H9 (cell line): ENCODE measurements at regions not wholly inside any gene's neighbourhood (a gene's known extent, or its start where the extent isn't known, plus 50 kb on each side); places are given as distances from the start of the nearest gene placed in this dataset.

Source experiments
- DNase-seq: peaks from one replicate; pipeline ENCODE4 v3.0.0-alpha.2; 2017
- H2AFZ ChIP-seq: one replicate; pipeline ENCODE4 v1.6.1; 2013; ENCODE audit warnings: mild to moderate bottlenecking, low read length, control low read depth, moderate library complexity
- H2AK5ac ChIP-seq: 2 replicates; pipeline ENCODE4 v1.6.1; 2013; ENCODE audit warnings: low read length, control low read depth, mixed read lengths; ENCODE audit not compliant: insufficient read length
- H2BK120ac ChIP-seq: one replicate; pipeline ENCODE4 v1.6.1; 2013; ENCODE audit warnings: low read depth, mild to moderate bottlenecking, low read length, control low read depth, inconsistent platforms; ENCODE audit not compliant: poor library complexity, severe bottlenecking
- H2BK12ac ChIP-seq: 2 replicates; pipeline ENCODE4 v1.6.1; 2013; ENCODE audit warnings: low read length, control low read depth, mixed read lengths, low read depth; ENCODE audit not compliant: insufficient read length
- H2BK15ac ChIP-seq: 2 replicates; pipeline ENCODE4 v1.6.1; 2013; ENCODE audit warnings: low read depth, low read length, control low read depth
- H2BK20ac ChIP-seq: one replicate; pipeline ENCODE4 v1.6.1; 2013; ENCODE audit warnings: low read depth, mild to moderate bottlenecking, low read length, control low read depth, inconsistent platforms; ENCODE audit not compliant: poor library complexity, severe bottlenecking
- H2BK5ac ChIP-seq: 2 replicates; pipeline ENCODE4 v1.6.1; 2013; ENCODE audit warnings: low read length, control low read depth, mixed read lengths; ENCODE audit not compliant: insufficient read length
- H3K14ac ChIP-seq: 2 replicates; pipeline ENCODE4 v1.6.1; 2013; ENCODE audit warnings: low read length, control low read depth; ENCODE audit not compliant: insufficient read depth
- H3K18ac ChIP-seq: 2 replicates; pipeline ENCODE4 v1.6.1; 2013; ENCODE audit warnings: low read depth, mild to moderate bottlenecking, mixed read lengths, low read length, control low read depth; ENCODE audit not compliant: insufficient read length
- H3K23ac ChIP-seq: 2 replicates; pipeline ENCODE4 v1.6.1; 2013; ENCODE audit warnings: low read length, control low read depth, mixed read lengths, low read depth; ENCODE audit not compliant: insufficient read length
- H3K23me2 ChIP-seq: 2 replicates; pipeline ENCODE4 v1.6.1; 2013; ENCODE audit warnings: low read depth, mild to moderate bottlenecking, mixed read lengths, low read length, control low read depth; ENCODE audit not compliant: insufficient read length, poor library complexity, severe bottlenecking
- H3K27ac ChIP-seq: 2 replicates; pipeline ENCODE4 v1.5.1; 2013; ENCODE audit warnings: low read length, control low read depth, mixed read lengths, low read depth; ENCODE audit not compliant: insufficient read length
- H3K27me3 ChIP-seq: 2 replicates; pipeline ENCODE4 v1.6.1; 2013; ENCODE audit warnings: low read length, control low read depth, inconsistent platforms; ENCODE audit not compliant: insufficient read depth
- H3K4ac ChIP-seq: 2 replicates; pipeline ENCODE4 v1.6.1; 2013; ENCODE audit warnings: low read depth, mild to moderate bottlenecking, control low read depth, inconsistent platforms, low read length, moderate library complexity
- H3K4me1 ChIP-seq: 2 replicates; pipeline ENCODE4 v1.6.1; 2013; ENCODE audit warnings: low read length, control low read depth, inconsistent platforms; ENCODE audit not compliant: insufficient read depth
- H3K4me2 ChIP-seq: 2 replicates; pipeline ENCODE4 v1.6.1; 2013; ENCODE audit warnings: low read length, control low read depth, mixed read lengths; ENCODE audit not compliant: insufficient read length, insufficient read depth
- H3K56ac ChIP-seq: 2 replicates; pipeline ENCODE4 v1.6.1; 2013; ENCODE audit warnings: low read depth, mild to moderate bottlenecking, mixed read lengths, low read length, control low read depth; ENCODE audit not compliant: insufficient read length
- H3K79me1 ChIP-seq: 2 replicates; pipeline ENCODE4 v1.6.1; 2013; ENCODE audit warnings: low read depth, mild to moderate bottlenecking, moderate library complexity, low read length, control low read depth, inconsistent platforms; ENCODE audit not compliant: insufficient read depth, poor library complexity, severe bottlenecking
- H3K79me2 ChIP-seq: 2 replicates; pipeline ENCODE4 v1.6.1; 2013; ENCODE audit warnings: low read length, control low read depth, inconsistent platforms; ENCODE audit not compliant: insufficient read depth
- H3K9ac ChIP-seq: 2 replicates; pipeline ENCODE4 v1.6.1; 2013; ENCODE audit warnings: low read length, control low read depth, mixed read lengths; ENCODE audit not compliant: insufficient read length; ENCODE audit errors: extremely low read depth
- H3K9me3 ChIP-seq: one replicate; pipeline ENCODE4 v1.6.1; 2013; ENCODE audit warnings: low read depth, low read length, inconsistent platforms; ENCODE audit not compliant: control insufficient read depth
- H3T11ph ChIP-seq: one replicate; pipeline ENCODE4 v1.6.1; 2013; ENCODE audit warnings: mild to moderate bottlenecking, low read length, control low read depth, inconsistent platforms
- H4K20me1 ChIP-seq: one replicate; pipeline ENCODE4 v1.6.1; 2013; ENCODE audit not compliant: control insufficient read depth, insufficient read length, insufficient read depth
- H4K5ac ChIP-seq: 2 replicates; pipeline ENCODE4 v1.6.1; 2013; ENCODE audit warnings: low read depth, mild to moderate bottlenecking, mixed read lengths, low read length, control low read depth; ENCODE audit not compliant: insufficient read length
- H4K8ac ChIP-seq: replicated peaks from 2 replicates; pipeline ENCODE4 v1.6.1; 2013; ENCODE audit warnings: low read length, control low read depth, mixed read lengths, low read depth; ENCODE audit not compliant: insufficient read length
- H4K91ac ChIP-seq: 2 replicates; pipeline ENCODE4 v1.6.1; 2013; ENCODE audit warnings: low read depth, mild to moderate bottlenecking, moderate library complexity, mixed read lengths, low read length, control low read depth; ENCODE audit not compliant: insufficient read length
- H3K27ac Mint-ChIP-seq, 3 experiments: 2 replicates in 2 of 3; 3 replicates in 1 of 3; pipeline ENCODE4 v1.8.0; 2020 to 2021; ENCODE audit warnings: mixed read lengths in 3 of 3, mild to moderate bottlenecking in 1 of 3, moderate library complexity in 1 of 3
- H3K27me3 Mint-ChIP-seq: 2 replicates; pipeline ENCODE4 v1.8.0; 2021; ENCODE audit warnings: low read depth, mild to moderate bottlenecking, moderate library complexity, mixed read lengths
- H3K36me3 Mint-ChIP-seq, 3 experiments: 2 replicates in 2 of 3; 3 replicates in 1 of 3; pipeline ENCODE4 v1.8.0; 2020 to 2021; ENCODE audit warnings: low read depth in 3 of 3, mixed read lengths in 3 of 3; ENCODE audit not compliant: insufficient read depth in 1 of 3
- H3K4me1 Mint-ChIP-seq, 2 experiments: 2 replicates each; pipeline ENCODE4 v1.8.0; 2020; ENCODE audit warnings: mixed read lengths in 2 of 2
- H3K4me3 Mint-ChIP-seq, 2 experiments: 2 replicates in 1 of 2; 3 replicates in 1 of 2; pipeline ENCODE4 v1.8.0; 2020 to 2021; ENCODE audit warnings: mild to moderate bottlenecking in 2 of 2, mixed read lengths in 2 of 2, moderate library complexity in 1 of 2
- H3K9me3 Mint-ChIP-seq, 2 experiments: 2 replicates in 1 of 2; 3 replicates in 1 of 2; pipeline ENCODE4 v1.8.0; 2020; ENCODE audit warnings: mild to moderate bottlenecking in 2 of 2, mixed read lengths in 2 of 2, moderate library complexity in 1 of 2
- CTCF ChIP-seq: fragments of 200-600 bp; sonication (generic); conservative IDR thresholded peaks from 3 replicates; pipeline ENCODE4 v1.8.0; 2021; ENCODE audit warnings: antibody characterized with exemption, mild to moderate bottlenecking
- WGBS: extraction: QIAGEN DNeasy Blood & Tissue Kit; methylation state at CpG from one replicate; pipeline ENCODE4 v1.1.7; 2013; ENCODE audit warnings: missing lambda C conversion rate, low lambda C conversion rate, mixed read lengths; ENCODE audit not compliant: insufficient read length; ENCODE audit errors: extremely low coverage; 5-methylcytosine and 5-hydroxymethylcytosine counted together

- no peak overlapping the region for H3T11ph ChIP-seq
- no peaks in the 10 kb centered on the region for H3K36me3 Mint-ChIP-seq
- H3K79me2 ChIP-seq, result no peaks in the 10 kb centered on the region
- H3K56ac ChIP-seq, result no peak overlapping the region
- no peak overlapping the region for H3K4me2 ChIP-seq
- no peaks in the 10 kb centered on the region for H3K9me3 ChIP-seq
- H3K23ac ChIP-seq, result no peak overlapping the region
- H4K8ac ChIP-seq, result no peak overlapping the region
- no CpG with 5 or more reads among the region's 9 CpGs for WGBS
- no peak overlapping the region for H2BK15ac ChIP-seq
- no peak overlapping the region for H3K27ac ChIP-seq
- no peaks in the 10 kb centered on the region for H4K20me1 ChIP-seq
- peaks cover 8 to 12% of the 10 kb centered on the region in 2 experiments for H3K4me1 Mint-ChIP-seq
- no peak overlapping the region for H2AK5ac ChIP-seq
- H3K4me1 ChIP-seq, result no peaks in the 10 kb centered on the region
- no peaks in the 10 kb centered on the region for H3K23me2 ChIP-seq
- H3K4ac ChIP-seq, result no peak overlapping the region
- H3K18ac ChIP-seq, result no peak overlapping the region
- no peaks in the 10 kb centered on the region for H3K79me1 ChIP-seq
- H3K27ac Mint-ChIP-seq, result no peak overlapping the region
- no peak overlapping the region for H2BK120ac ChIP-seq
- TF ChIP-seq CTCF, result peak; percentile 75
- no peak overlapping the region for H3K4me3 Mint-ChIP-seq
- no peaks in the 10 kb centered on the region for H3K27me3 Mint-ChIP-seq
- H4K91ac ChIP-seq, result no peak overlapping the region
- H2BK12ac ChIP-seq, result no peak overlapping the region
- no peak overlapping the region for H2BK5ac ChIP-seq
- H3K9me3 Mint-ChIP-seq, result no peaks in the 10 kb centered on the region
- H4K5ac ChIP-seq, result no peak overlapping the region
- H2BK20ac ChIP-seq, result no peak overlapping the region
- H2AFZ ChIP-seq, result no peak overlapping the region
- no peak overlapping the region for H3K14ac ChIP-seq
- H3K27me3 ChIP-seq, result no peaks in the 10 kb centered on the region
- peak; percentile 33 for DNase-seq
- no peak overlapping the region for H3K9ac ChIP-seq
Measured at GRCh38 chr18:44579028-44579702, 101.5 kb upstream of the SETBP1 start.
